T-cell (primary cell): ENCODE measurements at regions not wholly inside any gene's neighbourhood (a gene's known extent, or its start where the extent isn't known, plus 50 kb on each side); places are given as distances from the start of the nearest gene placed in this dataset.
A peak's percentile ranks its signal among the peaks of the same experiment; 100 is the strongest.

ENCODE experiments used
- ATAC-seq, 4 experiments: fragments of 200-7000 bp in 3 of 4; fragments of 150-1000 bp in 1 of 4; cut with Tn5 transposase; replicated peaks in 1 of 4; 1 replicate in 3 of 4; 2 replicates in 1 of 4; pipeline ENCODE4 v1.10.0; 2021; ENCODE audit warnings: moderate library complexity in 3 of 4, mild to moderate bottlenecking in 2 of 4, moderate number of reproducible peaks in 1 of 4
- CTCF ChIA-PET, 2 donors: fragments of 300-600 bp; sonication (Branson Sonifier 250); formaldehyde crosslinking; loops; one replicate each; lab custom pipeline; 2022; ENCODE audit warnings: antibody characterized with exemption in 2 of 2; lab: Charles Lee
- POLR2A ChIA-PET, 2 donors: fragments of 300-600 bp; sonication (Branson Sonifier 250); formaldehyde crosslinking; loops; one replicate each; lab custom pipeline; 2022; ENCODE audit warnings: antibody characterized with exemption in 2 of 2; lab: Charles Lee
- DNase-seq, 35 experiments: peaks; one replicate each; pipeline versions ENCODE4 v3.0.0 to v3.0.0-alpha.2; 2013 to 2023
- H3K27ac ChIP-seq: one replicate; pipeline ENCODE4 v1.5.1; 2013; ENCODE audit warnings: low read length
- H3K27me3 ChIP-seq, 2 experiments: replicated peaks in 1 of 2; 1 replicate in 1 of 2; 2 replicates in 1 of 2; pipeline versions ENCODE4 v1.6.1 to v1.7.0; 2013; ENCODE audit warnings: low read length in 1 of 2, mixed read lengths in 1 of 2; ENCODE audit not compliant: control insufficient read depth in 2 of 2, insufficient read depth in 2 of 2; ENCODE audit errors: extremely low read depth in 1 of 2
- H3K36me3 ChIP-seq, 2 donors: 1 replicate in 1 of 2; 2 replicates in 1 of 2; pipeline versions ENCODE4 v1.6.1 to v1.7.0; 2013; ENCODE audit warnings: low read length in 1 of 2; ENCODE audit not compliant: control insufficient read depth in 2 of 2, insufficient read depth in 1 of 2; ENCODE audit errors: extremely low read depth in 1 of 2
- H3K4me1 ChIP-seq, 2 experiments: 1 replicate in 1 of 2; 2 replicates in 1 of 2; pipeline versions ENCODE4 v1.6.1 to v1.7.0; 2013; ENCODE audit warnings: low read length in 2 of 2, mixed read lengths in 1 of 2; ENCODE audit not compliant: insufficient read depth in 2 of 2, control insufficient read depth in 1 of 2; ENCODE audit errors: extremely low read depth in 1 of 2
- H3K4me3 ChIP-seq, 2 donors: 1 replicate in 1 of 2; 2 replicates in 1 of 2; pipeline versions ENCODE4 v1.5.1 to v1.7.0; 2013; ENCODE audit warnings: mild to moderate bottlenecking in 2 of 2, low read length in 1 of 2, moderate library complexity in 1 of 2; ENCODE audit not compliant: control insufficient read depth in 1 of 2; ENCODE audit errors: extremely low read depth in 1 of 2
- H3K9me3 ChIP-seq: 2 replicates; pipeline ENCODE4 v1.7.0; 2013
- H3K27ac Mint-ChIP-seq, 2 donors: one replicate each; pipeline ENCODE4 v1.8.0; 2020 to 2021; ENCODE audit warnings: mild to moderate bottlenecking in 2 of 2, mixed read lengths in 2 of 2
- H3K27me3 Mint-ChIP-seq, 2 donors: one replicate each; pipeline ENCODE4 v1.8.0; 2021 to 2022; ENCODE audit warnings: mixed read lengths in 2 of 2
- H3K36me3 Mint-ChIP-seq: one replicate; pipeline ENCODE4 v1.8.0; 2021; ENCODE audit warnings: mixed read lengths
- H3K4me1 Mint-ChIP-seq, 3 donors: one replicate each; pipeline ENCODE4 v1.8.0; 2020 to 2022; ENCODE audit warnings: mixed read lengths in 3 of 3, mild to moderate bottlenecking in 1 of 3
- H3K4me3 Mint-ChIP-seq, 3 donors: one replicate each; pipeline ENCODE4 v1.8.0; 2020 to 2022; ENCODE audit warnings: mild to moderate bottlenecking in 3 of 3, mixed read lengths in 3 of 3, moderate library complexity in 3 of 3
- H3K9me3 Mint-ChIP-seq, 3 donors: one replicate each; pipeline ENCODE4 v1.8.0; 2020 to 2022; ENCODE audit warnings: mixed read lengths in 3 of 3
- WGBS: methylation state at CpG from one replicate; pipeline ENCODE4 v1.1.5; 2013; ENCODE audit warnings: missing lambda C conversion rate; ENCODE audit not compliant: insufficient coverage; 5-methylcytosine and 5-hydroxymethylcytosine counted together

DNA sequence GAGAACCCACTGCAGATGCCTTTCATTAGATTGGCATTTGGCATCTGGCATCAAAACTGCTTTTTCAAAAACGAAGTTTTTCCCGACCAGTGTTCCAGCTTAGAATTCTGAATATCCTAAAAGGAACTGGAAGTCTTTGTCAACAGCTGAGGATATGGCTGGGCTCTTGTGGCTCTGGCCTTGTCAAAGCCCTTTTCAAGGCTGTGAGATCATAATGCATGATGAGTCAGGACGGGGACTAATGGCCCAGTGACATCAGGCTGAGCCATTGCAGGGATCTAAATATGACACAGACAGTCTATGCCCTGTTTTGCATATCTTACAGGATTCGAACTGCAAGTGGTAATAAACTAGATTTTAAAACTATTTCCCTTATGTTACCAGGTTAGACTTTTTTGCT lies 306.4 kb downstream of the PTTG2 start:
- WGBS, result 71% methylated on average over 3 of the region's 4 CpGs
- Mint-ChIP-seq H3K4me3 (no peak overlapping the region), H3K36me3 (no peaks in the 10 kb centered on the region), H3K4me1 (no peaks in the 10 kb centered on the region), H3K9me3 (no peaks in the 10 kb centered on the region), H3K27ac (no peak overlapping the region), H3K27me3 (peaks cover 0 to 1% of the 10 kb centered on the region in 2 donors)
- ATAC-seq, result no peak
- no peaks in the 10 kb centered on the region for H3K4me1 ChIP-seq
- CTCF ChIA-PET, result no interaction called here
- no peak overlapping the region for H3K4me3 ChIP-seq
- no peak overlapping the region for H3K27ac ChIP-seq
- no peak for DNase-seq
- POLR2A ChIA-PET, result no interaction called here
- H3K9me3 ChIP-seq, result no peaks in the 10 kb centered on the region
- no peaks in the 10 kb centered on the region for H3K36me3 ChIP-seq
- H3K27me3 ChIP-seq, result no peaks in the 10 kb centered on the region

GRCh38 chr4:38268108-38268820 lies 308.1 kb downstream of the PTTG2 start:
- POLR2A ChIA-PET, result no interaction called here
- Histone ChIP-seq H3K27ac (no peak overlapping the region), H3K4me1 (no peaks in the 10 kb centered on the region), H3K36me3 (no peaks in the 10 kb centered on the region), H3K27me3 (no peaks in the 10 kb centered on the region), H3K4me3 (no peak overlapping the region), H3K9me3 (no peaks in the 10 kb centered on the region)
- ATAC-seq (no peak), DNase-seq (no peak)
- Mint-ChIP-seq H3K4me1 (no peaks in the 10 kb centered on the region), H3K36me3 (no peaks in the 10 kb centered on the region), H3K27ac (no peak overlapping the region), H3K4me3 (no peak overlapping the region), H3K27me3 (peaks cover 0 to 1% of the 10 kb centered on the region in 2 donors), H3K9me3 (no peaks in the 10 kb centered on the region)
- 76% methylated on average over 2 of the region's 5 CpGs for WGBS
- CTCF ChIA-PET, result no interaction called here

- ChIA-PET POLR2A (no interaction called here), CTCF (no interaction called here)
- Mint-ChIP-seq H3K27me3 (peaks cover 0 to 1% of the 10 kb centered on the region in 2 donors), H3K4me1 (no peaks in the 10 kb centered on the region), H3K4me3 (no peak overlapping the region), H3K36me3 (no peaks in the 10 kb centered on the region), H3K27ac (no peak overlapping the region), H3K9me3 (no peaks in the 10 kb centered on the region)
- H3K36me3 ChIP-seq, result no peaks in the 10 kb centered on the region
- H3K27ac ChIP-seq, result no peak overlapping the region
- H3K27me3 ChIP-seq, result no peaks in the 10 kb centered on the region
- no peaks in the 10 kb centered on the region for H3K4me1 ChIP-seq
- no peak overlapping the region for H3K4me3 ChIP-seq
- ATAC-seq (no peak), DNase-seq (no peak)
- no peaks in the 10 kb centered on the region for H3K9me3 ChIP-seq
- WGBS, result no CpG with 5 or more reads among the region's 1 CpG
Measured at GRCh38 chr4:38268837-38269236, 308.6 kb downstream of the PTTG2 start.

GRCh38 chr4:38273407-38273806 lies 313.2 kb downstream of the PTTG2 start:
- Mint-ChIP-seq H3K4me3 (no peak overlapping the region), H3K27ac (no peak overlapping the region), H3K36me3 (no peaks in the 10 kb centered on the region), H3K4me1 (no peaks in the 10 kb centered on the region), H3K9me3 (peaks cover 0 to 4% (median 3%) of the 10 kb centered on the region in 3 donors), H3K27me3 (no peaks in the 10 kb centered on the region)
- no peaks in the 10 kb centered on the region for H3K9me3 ChIP-seq
- ATAC-seq (no peak), DNase-seq (no peak)
- no peaks in the 10 kb centered on the region for H3K36me3 ChIP-seq
- no peaks in the 10 kb centered on the region for H3K4me1 ChIP-seq
- ChIA-PET CTCF (interaction anchor here (0.5 to 0.7 kb wide), 3 partner anchors 37 to 99 kb away, joined by 3 to 4 read pairs (median 3); no protein-coding TSS in a partner anchor), POLR2A (no interaction called here)
- no peak overlapping the region for H3K27ac ChIP-seq
- no peak overlapping the region for H3K4me3 ChIP-seq
- no peaks in the 10 kb centered on the region for H3K27me3 ChIP-seq

DNA sequence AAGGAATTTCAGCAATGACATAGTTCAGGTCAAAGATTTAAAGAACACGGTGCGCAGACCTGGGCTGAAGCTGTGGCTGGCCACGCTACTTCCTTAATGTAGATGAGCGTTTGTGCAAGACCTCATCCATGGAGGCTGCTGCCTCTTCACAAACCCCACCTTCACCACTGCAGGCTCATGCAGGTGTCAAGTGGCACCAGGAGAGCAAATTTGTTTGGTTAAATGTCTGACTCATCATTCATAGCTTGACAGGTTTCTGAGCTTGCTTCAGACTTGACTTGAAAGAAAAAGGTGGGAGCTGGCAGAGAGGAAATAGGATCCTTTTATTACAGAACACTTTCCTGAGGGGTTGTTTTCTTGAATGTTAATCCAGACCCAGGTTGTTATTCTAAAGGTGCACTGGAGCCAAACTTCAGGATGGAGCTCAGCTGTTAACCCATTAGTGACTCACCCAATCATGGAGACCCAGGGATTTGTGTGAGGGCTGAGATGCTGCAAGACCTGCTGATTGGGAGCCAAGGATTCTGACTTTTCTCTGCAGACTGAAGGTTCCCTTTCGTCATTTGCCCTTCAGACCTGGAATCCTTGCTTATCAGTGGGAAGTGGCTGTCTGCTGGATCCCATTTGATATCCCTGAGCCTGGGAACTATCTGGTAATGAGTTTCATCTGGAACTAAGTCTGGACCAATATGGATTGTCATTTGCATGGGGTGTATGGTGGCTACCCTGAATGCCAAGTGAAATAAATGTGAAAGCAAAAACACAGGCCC lies 315.3 kb downstream of the PTTG2 start:
- H3K27ac ChIP-seq, result no peak overlapping the region
- no peak overlapping the region for H3K27ac Mint-ChIP-seq
- H3K36me3 Mint-ChIP-seq, result no peaks in the 10 kb centered on the region
- no peaks in the 10 kb centered on the region for H3K4me1 Mint-ChIP-seq
- no peaks in the 10 kb centered on the region for H3K36me3 ChIP-seq
- no peak overlapping the region for H3K4me3 Mint-ChIP-seq
- H3K4me3 ChIP-seq, result no peak overlapping the region
- POLR2A ChIA-PET, result interaction anchor here in 1 of 2 donors (0.5 kb wide), 1 partner anchor 110 kb away, joined by 5 read pairs; no protein-coding TSS in a partner anchor
- no peaks in the 10 kb centered on the region for H3K9me3 ChIP-seq
- H3K4me1 ChIP-seq, result no peaks in the 10 kb centered on the region
- no peaks in the 10 kb centered on the region for H3K27me3 Mint-ChIP-seq
- ATAC-seq (peak in 1 of 4 experiments; percentile 32), DNase-seq (no peak)
- WGBS, result 93% methylated on average over 4 of the region's 5 CpGs
- CTCF ChIA-PET, result interaction anchor here in 1 of 2 donors (0.6 to 0.9 kb wide), 2 partner anchors 62 to 423 kb away, joined by 3 read pairs; no protein-coding TSS in a partner anchor
- peaks cover 0 to 4% (median 4%) of the 10 kb centered on the region in 3 donors for H3K9me3 Mint-ChIP-seq
- no peaks in the 10 kb centered on the region for H3K27me3 ChIP-seq

GRCh38 chr4:38278255-38278654 lies 318.1 kb downstream of the PTTG2 start:
- Mint-ChIP-seq H3K27me3 (no peaks in the 10 kb centered on the region), H3K27ac (no peak overlapping the region), H3K4me1 (peaks cover 0 to 10% (median 0%) of the 10 kb centered on the region in 3 donors), H3K36me3 (no peaks in the 10 kb centered on the region), H3K4me3 (no peak overlapping the region), H3K9me3 (peaks cover 0 to 4% (median 4%) of the 10 kb centered on the region in 3 donors)
- Histone ChIP-seq H3K9me3 (no peaks in the 10 kb centered on the region), H3K36me3 (no peaks in the 10 kb centered on the region), H3K27ac (no peak overlapping the region), H3K27me3 (no peaks in the 10 kb centered on the region), H3K4me3 (no peak overlapping the region), H3K4me1 (no peaks in the 10 kb centered on the region)
- POLR2A ChIA-PET, result interaction anchor here in 1 of 2 donors (0.6 kb wide), 1 partner anchor 20 kb away, joined by 3 read pairs; no protein-coding TSS in a partner anchor
- 100% methylated on average over 2 of the region's 4 CpGs for WGBS
- DNase-seq (no peak), ATAC-seq (no peak)
- CTCF ChIA-PET, result no interaction called here
